ENCODE measurements at regions not wholly inside any gene's neighbourhood (a gene's known extent, or its start where the extent isn't known, plus 50 kb on each side); places are given as distances from the start of the nearest gene placed in this dataset.

- TF ChIP-seq CTCF (IDR thresholded peaks at IDR 0.05) (no peak), POLR2A (IDR thresholded peaks at IDR 0.05) (no peak)
Measured at GRCh38 chr10:36301139-36301538, 659.0 kb upstream of the FZD8 start.
